Panc1 (cell line): ENCODE measurements at regions not wholly inside any gene's neighbourhood (a gene's known extent, or its start where the extent isn't known, plus 50 kb on each side); places are given as distances from the start of the nearest gene placed in this dataset.

Experiments
- ATAC-seq: fragments of 200-7000 bp; cut with Tn5 transposase; 2 replicates; pipeline ENCODE4 v1.9.1; 2020; ENCODE audit warnings: mild to moderate bottlenecking, moderate library complexity
- BruUV-seq: library from RNA; stranded (reverse); fragments of 400-500 nt; replicated peaks from 2 replicates; lab custom pipeline; 2021; lab: Mats Ljungman, UMichigan
- CTCF ChIA-PET: fragments of 300-600 bp; sonication (Branson Sonifier 250); formaldehyde crosslinking; loops from one replicate; lab custom pipeline; 2022; ENCODE audit warnings: antibody characterized with exemption; lab: Charles Lee
- POLR2A ChIA-PET: fragments of 300-600 bp; sonication (Branson Sonifier 250); formaldehyde crosslinking; loops from one replicate; lab custom pipeline; 2022; ENCODE audit warnings: antibody characterized with exemption; lab: Charles Lee
- DNase-seq: peaks from one replicate; pipeline ENCODE4 v3.0.0-alpha.2; 2010; ENCODE audit warnings: low read depth, low spot score
- H3K27ac ChIP-seq: 2 replicates; pipeline ENCODE4 v1.5.1; 2011; ENCODE audit warnings: mild to moderate bottlenecking, low read length, inconsistent platforms
- H3K27me3 ChIP-seq: fragments of 200-500 bp; sonication (Bioruptor generic); 2 replicates; pipeline ENCODE4 v1.6.0; 2014; ENCODE audit warnings: low read length, inconsistent platforms; ENCODE audit not compliant: control insufficient read depth, insufficient read depth
- H3K36me3 ChIP-seq: fragments of 200-500 bp; sonication (Bioruptor generic); 2 replicates; pipeline ENCODE4 v1.5.1; 2014; ENCODE audit warnings: inconsistent platforms, mild to moderate bottlenecking, low read length, moderate library complexity; ENCODE audit not compliant: control insufficient read depth, insufficient read depth
- H3K4me1 ChIP-seq: 2 replicates; pipeline ENCODE4 v1.5.1; 2011; ENCODE audit warnings: inconsistent platforms, mild to moderate bottlenecking, low read length, moderate library complexity; ENCODE audit not compliant: control insufficient read depth, insufficient read depth
- H3K4me3 ChIP-seq, 2 experiments: 2 replicates each; pipeline ENCODE4 v1.5.1; 2011 to 2012; ENCODE audit warnings: low read depth in 2 of 2, low read length in 2 of 2, mild to moderate bottlenecking in 2 of 2, inconsistent platforms in 1 of 2, moderate library complexity in 1 of 2
- H3K9me3 ChIP-seq: fragments of 200-500 bp; sonication (Bioruptor generic); 2 replicates; pipeline ENCODE4 v1.5.1; 2014; ENCODE audit warnings: low read depth, mild to moderate bottlenecking, inconsistent platforms, low read length, moderate library complexity; ENCODE audit not compliant: control insufficient read depth, insufficient read depth
- CTCF ChIP-seq: fragments of 450-650 bp; IDR thresholded peaks from 2 replicates; pipeline ENCODE4 v1.5.1; 2017; ENCODE audit warnings: mild to moderate bottlenecking
- POLR2AphosphoS5 ChIP-seq: IDR thresholded peaks from 2 replicates; pipeline ENCODE4 v1.6.1; 2012; ENCODE audit warnings: mild to moderate bottlenecking, low read depth, low read length, moderate library complexity
- REST ChIP-seq, 2 experiments: IDR thresholded peaks; 2 replicates each; pipeline ENCODE4 v1.6.1; 2011 to 2012; ENCODE audit warnings: low read depth in 2 of 2, control low read depth in 1 of 2, low read length in 1 of 2, mild to moderate bottlenecking in 1 of 2, moderate library complexity in 1 of 2; ENCODE audit not compliant: insufficient read depth in 1 of 2
- SIN3A ChIP-seq: IDR thresholded peaks from 2 replicates; pipeline ENCODE4 v1.6.1; 2012; ENCODE audit warnings: low read depth, mild to moderate bottlenecking, low read length, moderate library complexity, borderline replicate concordance; ENCODE audit not compliant: insufficient read depth
- TCF7L2 ChIP-seq: IDR thresholded peaks from 2 replicates; pipeline ENCODE4 v1.6.1; 2011; ENCODE audit warnings: mild to moderate bottlenecking, low read depth, low read length, inconsistent platforms
- in situ Hi-C: cut with HindIII; loops from 2 replicates; pipeline ENCODE4 v1.10.0; 2016; ENCODE audit warnings: low sequenced_read_pairs, low pct_unique_long_range_greater_than_20kb
- intact Hi-C: fragments of 100-400 bp; cut with micrococcal nuclease; formaldehyde crosslinking; loops from one replicate; pipeline ENCODE4 v1.10.0; 2022; ENCODE audit not compliant: unreplicated experiment

GRCh38 chrX:9231491-9231890 is 197.6 kb upstream of the FAM9B start:
- no peaks in the 10 kb centered on the region for H3K27me3 ChIP-seq
- H3K4me1 ChIP-seq = no peaks in the 10 kb centered on the region
- intact Hi-C loops (no loop called here), in situ Hi-C loops (no loop called here)
- ATAC-seq (no peak), DNase-seq (no peak)
- ChIA-PET POLR2A (no interaction called here), CTCF (no interaction called here)
- no peak overlapping the region for H3K27ac ChIP-seq
- H3K36me3 ChIP-seq = no peaks in the 10 kb centered on the region
- no peaks in the 10 kb centered on the region for H3K9me3 ChIP-seq
- no peak overlapping the region for H3K4me3 ChIP-seq
- no TSS peak for BruUV-seq
- no peak for TF ChIP-seq POLR2AphosphoS5
- TF ChIP-seq CTCF = no peak
- TF ChIP-seq TCF7L2 = no peak
- no peak for TF ChIP-seq REST (IDR thresholded peaks at IDR 0.05; ENCODE audit: insufficient read depth in 1 of 2, low read depth in 2 of 2, low read length in 1 of 2)
- no peak for TF ChIP-seq SIN3A

- Histone ChIP-seq H3K9me3 (no peaks in the 10 kb centered on the region), H3K27me3 (no peaks in the 10 kb centered on the region), H3K4me3 (no peak overlapping the region), H3K36me3 (no peaks in the 10 kb centered on the region), H3K27ac (no peak overlapping the region), H3K4me1 (no peaks in the 10 kb centered on the region)
- in situ Hi-C loops = no loop called here
- BruUV-seq = no TSS peak
- ChIA-PET CTCF (no interaction called here), POLR2A (no interaction called here)
- intact Hi-C loops = no loop called here
- TF ChIP-seq TCF7L2 (no peak), POLR2AphosphoS5 (no peak), REST (IDR thresholded peaks at IDR 0.05; ENCODE audit: insufficient read depth in 1 of 2, low read depth in 2 of 2, low read length in 1 of 2) (no peak), CTCF (no peak), SIN3A (no peak)
- ATAC-seq (no peak), DNase-seq (no peak)
These were observed 199.2 kb upstream of the FAM9B start for GRCh38 chrX:9233141-9233540.
